Breast epithelium (tissue), 3 donors: ENCODE measurements at regions not wholly inside any gene's neighbourhood (a gene's known extent, or its start where the extent isn't known, plus 50 kb on each side); places are given as distances from the start of the nearest gene placed in this dataset.

Experiments
- POLR2A ChIP-seq: fragments of 450-650 bp; IDR thresholded peaks from one replicate; pipeline ENCODE4 v1.6.1; 2016; ENCODE audit warnings: antibody characterized with exemption, mild to moderate bottlenecking, moderate library complexity
- POLR2AphosphoS5 ChIP-seq, 3 donors: sonication (generic); formaldehyde crosslinking; IDR thresholded peaks; one replicate each; pipeline ENCODE4 v1.6.1; 2017; ENCODE audit warnings: antibody characterized with exemption in 3 of 3
- TF ChIP-seq, protein P1 (sequence below), 3 donors: fragments of 450-650 bp; IDR thresholded peaks; one replicate each; pipeline ENCODE4 v1.5.1; 2016 to 2017; ENCODE audit warnings: antibody characterized with exemption in 3 of 3, mild to moderate bottlenecking in 3 of 3, moderate library complexity in 3 of 3

DNA sequence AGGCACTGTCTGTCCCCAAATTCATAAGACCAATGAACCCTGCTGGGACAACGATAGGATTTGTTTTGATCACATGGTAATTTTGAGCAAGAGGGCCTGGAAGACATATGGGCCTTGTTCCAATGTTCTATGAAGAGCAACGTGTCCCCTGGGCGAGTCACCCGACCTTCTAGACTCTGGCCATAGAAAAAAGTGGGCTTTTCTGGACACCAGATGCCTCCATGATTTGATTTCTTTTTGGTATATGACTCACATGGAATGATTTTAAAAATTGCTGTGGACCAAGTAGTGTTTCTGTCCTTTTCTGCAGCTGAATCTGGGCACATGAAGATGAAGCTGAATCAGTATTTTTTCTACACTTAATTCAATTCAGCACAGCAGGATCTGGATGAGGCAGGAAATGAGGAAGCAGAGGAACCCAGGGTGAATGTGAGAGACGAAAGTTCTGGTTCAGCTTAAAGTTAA, 104.9 kb downstream of the CDC42EP3 start:
- TF ChIP-seq POLR2A (no peak), POLR2AphosphoS5 (IDR thresholded peaks at IDR 0.05) (no peak)
- TF ChIP-seq, protein P1, sequence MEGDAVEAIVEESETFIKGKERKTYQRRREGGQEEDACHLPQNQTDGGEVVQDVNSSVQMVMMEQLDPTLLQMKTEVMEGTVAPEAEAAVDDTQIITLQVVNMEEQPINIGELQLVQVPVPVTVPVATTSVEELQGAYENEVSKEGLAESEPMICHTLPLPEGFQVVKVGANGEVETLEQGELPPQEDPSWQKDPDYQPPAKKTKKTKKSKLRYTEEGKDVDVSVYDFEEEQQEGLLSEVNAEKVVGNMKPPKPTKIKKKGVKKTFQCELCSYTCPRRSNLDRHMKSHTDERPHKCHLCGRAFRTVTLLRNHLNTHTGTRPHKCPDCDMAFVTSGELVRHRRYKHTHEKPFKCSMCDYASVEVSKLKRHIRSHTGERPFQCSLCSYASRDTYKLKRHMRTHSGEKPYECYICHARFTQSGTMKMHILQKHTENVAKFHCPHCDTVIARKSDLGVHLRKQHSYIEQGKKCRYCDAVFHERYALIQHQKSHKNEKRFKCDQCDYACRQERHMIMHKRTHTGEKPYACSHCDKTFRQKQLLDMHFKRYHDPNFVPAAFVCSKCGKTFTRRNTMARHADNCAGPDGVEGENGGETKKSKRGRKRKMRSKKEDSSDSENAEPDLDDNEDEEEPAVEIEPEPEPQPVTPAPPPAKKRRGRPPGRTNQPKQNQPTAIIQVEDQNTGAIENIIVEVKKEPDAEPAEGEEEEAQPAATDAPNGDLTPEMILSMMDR (IDR thresholded peaks at IDR 0.05) = no peak
